B cell (primary cell): ENCODE measurements at regions not wholly inside any gene's neighbourhood (a gene's known extent, or its start where the extent isn't known, plus 50 kb on each side); places are given as distances from the start of the nearest gene placed in this dataset.

Experiments used
- CTCF ChIP-seq: fragments of 200-600 bp; IDR thresholded peaks from one replicate; pipeline ENCODE4 v1.8.0; 2022; ENCODE audit warnings: antibody characterized with exemption, mild to moderate bottlenecking
- EZH2 ChIP-seq: IDR thresholded peaks from 2 replicates; pipeline ENCODE4 v1.6.1; 2012; ENCODE audit warnings: borderline replicate concordance, low read depth, mild to moderate bottlenecking, moderate library complexity, low read length; ENCODE audit not compliant: insufficient read depth, poor library complexity, severe bottlenecking

- no peak for TF ChIP-seq CTCF
- no peak for TF ChIP-seq EZH2
Observed at GRCh38 chr3:30130391-30130790, 476.0 kb upstream of the TGFBR2 start.
